ENCODE measurements at regions not wholly inside any gene's neighbourhood (a gene's known extent, or its start where the extent isn't known, plus 50 kb on each side); places are given as distances from the start of the nearest gene placed in this dataset.

DNA sequence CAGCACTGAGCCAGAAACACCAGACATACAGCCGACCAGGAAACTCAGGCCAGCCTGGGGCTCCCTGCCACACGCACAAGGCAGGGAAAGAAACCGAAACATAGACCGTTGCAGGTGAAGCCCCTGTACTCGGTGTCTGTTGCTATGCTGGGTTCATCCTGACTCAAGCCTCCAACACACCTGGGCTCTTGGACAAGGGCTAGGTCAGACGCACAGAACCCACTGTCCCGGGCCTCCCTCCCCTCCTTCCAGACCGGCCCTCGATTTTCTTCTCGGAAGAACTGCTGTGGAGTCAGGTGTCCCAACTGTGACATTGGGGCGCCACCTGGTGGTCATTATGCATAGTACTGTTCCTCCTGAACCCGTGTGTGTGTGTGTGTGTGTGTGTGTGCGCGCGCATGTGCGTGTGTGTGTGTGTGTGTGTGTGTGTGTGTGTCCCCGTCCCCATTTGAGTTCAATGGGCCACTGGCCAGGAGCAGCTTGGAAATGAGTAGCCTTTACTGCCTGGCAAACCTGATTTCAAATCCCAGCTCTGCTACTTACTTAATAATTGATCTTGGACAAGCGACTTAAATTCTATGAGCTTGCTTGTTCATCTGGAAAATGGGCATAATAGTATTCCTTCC lies 55.4 kb upstream of the GLI2 start:
- DNase-seq (peak; percentile 57 to 87), ATAC-seq (peak; percentile 83)
- intact Hi-C loops (cut with DNase I, micrococcal nuclease) = loop anchor here in 1 of 2 donors (2.0 kb wide), 1 partner anchor 337 kb away; no protein-coding TSS in a partner anchor

GRCh38 chr2:120681181-120681580 lies 54.5 kb upstream of the GLI2 start:
- ATAC-seq (no peak), DNase-seq (peak in 1 of 2 donors; percentile 20)
- intact Hi-C loops (cut with DNase I, micrococcal nuclease) = loop anchor here in 1 of 2 donors (2.0 kb wide), 1 partner anchor 338 kb away; no protein-coding TSS in a partner anchor

DNA sequence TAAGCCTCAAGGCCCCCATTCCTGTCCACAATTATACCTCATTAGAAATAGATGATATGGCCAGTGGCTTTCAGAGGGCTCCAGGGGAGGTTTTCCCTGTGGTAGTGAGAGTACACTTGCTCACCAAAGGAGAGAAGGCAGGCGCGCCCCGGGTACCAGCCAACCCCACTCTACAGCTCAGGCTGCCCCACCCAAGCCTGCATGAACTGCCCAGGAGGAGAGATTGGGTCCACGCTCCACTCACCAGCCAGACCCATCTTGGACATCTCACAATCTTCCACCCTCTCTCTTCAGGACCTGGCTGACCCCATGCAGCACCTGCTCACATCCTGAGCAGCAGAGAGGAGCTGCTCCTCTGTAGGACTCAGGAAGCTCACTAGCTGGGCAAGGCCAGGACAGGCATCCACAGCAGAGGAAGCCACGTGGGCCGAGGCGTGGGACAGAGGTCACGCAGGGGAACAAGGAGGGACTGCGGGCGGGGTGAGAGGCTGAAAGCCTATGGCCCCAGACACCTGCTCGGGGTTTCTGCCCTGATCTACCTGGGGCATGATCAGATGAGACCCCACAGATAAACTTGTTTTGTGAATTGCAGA lies 53.9 kb upstream of the GLI2 start:
- no peak for ATAC-seq
- DNase-seq = no peak
- intact Hi-C loops (cut with DNase I, micrococcal nuclease) = loop anchor here in 1 of 2 donors (2.0 kb wide), 1 partner anchor 339 kb away; no protein-coding TSS in a partner anchor

DNA sequence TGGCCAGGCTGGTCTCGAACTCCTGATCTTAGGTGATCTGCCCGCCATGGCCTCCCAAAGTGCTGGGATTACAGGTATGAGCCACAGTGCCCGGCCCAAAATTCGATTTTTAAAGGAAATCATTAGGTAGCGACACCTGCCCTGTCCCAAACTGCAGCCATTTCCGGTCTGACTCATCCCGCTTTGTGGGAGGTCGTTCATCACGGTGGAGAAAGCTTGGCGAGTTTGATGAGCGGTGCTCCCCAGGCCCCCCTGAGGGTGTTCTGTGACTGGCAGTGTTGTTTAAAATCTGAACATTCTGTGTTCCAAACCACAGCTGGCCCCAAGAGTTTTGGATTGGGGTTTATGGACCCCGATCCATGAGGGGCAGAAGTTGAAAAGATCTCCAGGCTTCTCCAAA lies 53.0 kb upstream of the GLI2 start:
- ATAC-seq (no peak), DNase-seq (no peak)
- intact Hi-C loops (cut with DNase I, micrococcal nuclease) = no loop called here

- no peak for ATAC-seq
Observed at GRCh38 chr2:120683081-120683480, 52.6 kb upstream of the GLI2 start.

DNA sequence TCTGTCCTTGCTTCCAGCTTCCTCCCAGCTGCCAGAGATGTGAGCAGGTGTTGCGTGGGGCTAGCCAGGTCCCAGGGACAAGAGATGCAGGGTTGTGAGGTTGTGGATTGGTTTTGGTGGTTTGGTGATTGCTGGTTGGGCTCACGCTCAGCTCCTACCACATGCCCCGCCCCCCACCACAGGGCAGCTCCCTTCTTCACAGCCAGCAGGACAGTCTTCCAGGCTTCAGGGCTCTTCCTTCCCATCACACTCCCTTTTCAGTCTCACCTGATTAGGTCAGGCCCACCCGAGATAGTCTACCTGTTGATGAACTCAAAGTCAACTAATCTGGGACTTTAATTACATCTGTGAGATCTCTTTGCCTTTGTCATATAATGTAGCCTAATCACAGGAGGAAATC lies 52.0 kb upstream of the GLI2 start:
- intact Hi-C loops (cut with DNase I, micrococcal nuclease) = no loop called here
- DNase-seq (peak in 1 of 2 donors; percentile 11), ATAC-seq (no peak)

More at GRCh38 chr2:120683081-120683480, 52.6 kb upstream of the GLI2 start:
- DNase-seq = no peak
- intact Hi-C loops (cut with DNase I, micrococcal nuclease) = no loop called here

DNA sequence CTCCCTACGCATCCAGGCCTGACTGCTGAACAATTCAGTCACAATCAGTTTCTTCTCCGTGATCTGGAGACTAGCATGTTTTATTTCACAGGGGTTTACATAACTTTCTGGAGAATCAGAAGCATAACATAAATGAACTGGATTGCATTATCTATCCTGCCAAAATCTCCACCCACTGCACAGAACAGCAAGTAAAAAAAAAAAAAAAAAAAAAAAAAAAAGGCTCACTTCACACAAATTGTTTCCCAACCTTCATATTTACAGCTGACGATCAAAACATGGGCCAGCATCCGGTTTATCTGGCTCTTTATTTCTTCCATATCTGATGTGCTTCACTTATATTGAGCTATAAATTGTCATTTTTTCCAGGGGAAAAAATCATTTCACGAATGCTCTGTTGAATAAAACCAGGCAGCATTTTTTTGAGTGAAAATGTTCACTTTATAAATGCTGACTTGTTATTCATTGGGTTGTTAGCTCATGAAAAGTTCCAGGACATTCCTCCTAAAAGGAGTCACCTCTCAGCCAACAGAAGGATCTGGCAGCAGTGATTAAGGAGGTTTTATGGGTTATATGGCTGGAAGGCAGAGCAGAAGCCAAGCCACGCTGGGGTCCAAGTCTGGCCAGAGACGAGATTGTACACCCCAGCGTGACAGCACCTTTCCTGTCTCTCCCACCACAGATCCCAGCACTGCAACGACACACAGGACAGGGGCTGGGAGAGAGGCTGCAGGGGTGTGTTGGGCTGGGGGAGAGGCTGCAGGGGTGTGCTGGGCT lies 51.2 kb upstream of the GLI2 start:
- no peak for ATAC-seq
- intact Hi-C loops (cut with DNase I, micrococcal nuclease) = no loop called here
- peak in 1 of 2 donors; percentile 4 for DNase-seq

DNA sequence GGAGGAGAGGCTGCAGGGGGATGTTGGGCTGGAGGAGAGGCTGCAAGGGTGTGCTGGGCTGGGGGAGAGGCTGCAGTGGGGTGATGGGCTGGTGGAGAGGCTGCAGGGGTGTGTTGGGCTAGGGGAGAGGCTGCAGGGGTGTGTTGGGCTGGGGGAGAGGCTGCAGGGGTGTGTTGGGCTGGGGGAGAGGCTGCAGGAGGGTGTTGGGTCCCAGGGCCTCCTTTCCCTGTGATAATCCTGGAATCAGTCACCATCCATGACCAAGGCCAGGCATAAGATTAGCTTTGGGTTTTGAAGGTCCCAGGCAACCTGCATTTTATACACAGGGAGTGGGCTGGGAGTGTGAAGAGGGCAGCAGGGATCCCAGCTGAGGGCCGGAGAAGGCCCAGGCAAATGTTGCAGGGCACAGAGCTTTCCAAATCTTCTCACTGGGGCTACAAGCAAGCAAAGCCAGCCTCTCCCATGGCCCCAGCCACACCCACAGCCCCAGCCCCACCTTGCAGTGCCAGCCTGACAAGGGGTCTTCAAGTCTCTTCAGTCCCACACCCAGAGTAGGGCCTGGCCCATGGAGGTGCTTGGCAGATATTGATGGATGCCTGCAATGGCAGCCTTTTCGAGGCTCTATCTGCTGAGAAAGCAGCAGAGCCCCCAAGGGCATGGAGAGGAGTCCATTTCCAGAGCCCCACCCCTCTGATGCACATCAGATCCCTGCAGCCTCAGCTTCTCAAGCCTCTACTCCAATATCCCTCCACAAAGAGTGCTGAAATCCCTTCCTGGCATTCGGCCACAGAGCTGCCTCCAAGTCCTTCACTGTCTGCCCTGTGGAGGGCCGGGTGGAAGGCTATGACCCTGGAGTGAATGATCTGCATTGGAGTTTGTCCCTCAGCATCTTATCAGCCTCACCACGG lies 50.3 kb upstream of the GLI2 start:
- DNase-seq = peak in 1 of 2 donors; percentile 16
- ATAC-seq = no peak
- intact Hi-C loops (cut with DNase I, micrococcal nuclease) = no loop called here
